ENCODE measurements at regions not wholly inside any gene's neighbourhood (a gene's known extent, or its start where the extent isn't known, plus 50 kb on each side); places are given as distances from the start of the nearest gene placed in this dataset.
A peak's percentile ranks its signal among the peaks of the same experiment; 100 is the strongest.

- H3K36me3 ChIP-seq (ENCODE audit: control insufficient read depth, insufficient read depth, low read length), result no peaks in the 10 kb centered on the region
- no peak for FAIRE-seq
- H3K4me3 ChIP-seq, result no peak overlapping the region
- peak overlapping the region in 1 of 2 experiments; percentile 24; a peak in 2 of 4 replicates for H3K9ac ChIP-seq (ENCODE audit: insufficient read depth in 1 of 2, low read depth in 2 of 2, low read length in 2 of 2)
- H3K9me3 ChIP-seq (replicated peaks; ENCODE audit: control insufficient read depth, insufficient read depth, low read depth, low read length), result no peaks in the 10 kb centered on the region
- H3K4me1 ChIP-seq (replicated peaks in 1 of 2; ENCODE audit: control insufficient read depth in 2 of 2, insufficient read depth in 2 of 2, low read length in 2 of 2), result peaks cover 22 to 38% of the 10 kb centered on the region in 2 experiments
- POLR2A ChIA-PET, result interaction anchor here (1.1 to 1.3 kb wide), 2 partner anchors 12 to 16 kb away, joined by 4 read pairs; no protein-coding TSS in a partner anchor
- no peaks in the 10 kb centered on the region for H4K20me1 ChIP-seq (replicated peaks; ENCODE audit: control insufficient read depth, insufficient read depth, low read length)
- 31% methylated on average over 10 of the region's 10 CpGs for WGBS (ENCODE audit: insufficient coverage, low coverage, missing lambda C conversion rate)
- H3K4me2 ChIP-seq (ENCODE audit: insufficient read depth, low read length), result no peak overlapping the region
- ATAC-seq, result peak; percentile 14
- intact Hi-C loops (cut with micrococcal nuclease), result no loop called here
- peak overlapping the region; percentile 90 for H2AFZ ChIP-seq (ENCODE audit: low read depth, low read length)
- H3K9me1 ChIP-seq (ENCODE audit: control insufficient read depth, insufficient read depth, low read length), result no peaks in the 10 kb centered on the region
- H3K27ac ChIP-seq (ENCODE audit: extremely low read depth, low read depth, low read length), result peak overlapping the region; percentile 53
- no peaks in the 10 kb centered on the region for H3K79me2 ChIP-seq (ENCODE audit: control insufficient read depth, insufficient read depth, low read length)
- in situ Hi-C loops (cut with MboI), result no loop called here
- H3K27me3 ChIP-seq (ENCODE audit: control insufficient read depth in 2 of 2, insufficient read depth in 2 of 2, low read length in 2 of 2), result peaks cover 5 to 7% of the 10 kb centered on the region in 2 experiments; a peak in 4 of 5 replicates
- DNase-seq (ENCODE audit: extremely low read depth in 1 of 4, low spot score in 3 of 4), result peak in 1 of 4 experiments; percentile 26
- CTCF ChIA-PET (ENCODE audit: low intra/inter-chr PET ratio), result no interaction called here
- no TSS peak for BruUV-seq (replicated peaks)
- TF ChIP-seq ZNF134 (CRISPR knock-in tag; conservative IDR thresholded peaks at IDR 0.05) (no peak), TARDBP (IDR thresholded peaks at IDR 0.05) (no peak), ZNF3 (CRISPR knock-in tag; IDR thresholded peaks at IDR 0.05) (no peak), FOXA3 (CRISPR knock-in tag; conservative IDR thresholded peaks at IDR 0.05 in 1 of 2, IDR thresholded peaks at IDR 0.05 in 1 of 2) (no peak), ZNF274 (IDR thresholded peaks at IDR 0.05; ENCODE audit: borderline replicate concordance, low read depth, low read length) (no peak), ZNF23 (CRISPR knock-in tag; IDR thresholded peaks at IDR 0.05) (no peak), SIN3A (IDR thresholded peaks at IDR 0.05; ENCODE audit: borderline replicate concordance in 2 of 2, control insufficient read depth in 1 of 2, low read depth in 2 of 2, low read length in 2 of 2) (no peak), BRD4 (IDR thresholded peaks at IDR 0.05) (no peak), FOXJ3 (CRISPR knock-in tag; IDR thresholded peaks at IDR 0.05) (no peak), ZNF24 (IDR thresholded peaks at IDR 0.05) (no peak), ZKSCAN3 (CRISPR knock-in tag; IDR thresholded peaks at IDR 0.05) (no peak), POLR2B (IDR thresholded peaks at IDR 0.05; ENCODE audit: low read depth, partially characterized antibody) (no peak), CBFA2T3 (IDR thresholded peaks at IDR 0.05) (no peak), TGIF2 (CRISPR knock-in tag; IDR thresholded peaks at IDR 0.05) (no peak), MAFK (IDR thresholded peaks at IDR 0.05; ENCODE audit: low read length) (no peak), NR1H2 (CRISPR knock-in tag; IDR thresholded peaks at IDR 0.05) (no peak), RB1 (IDR thresholded peaks at IDR 0.05; ENCODE audit: low read depth) (no peak), DMBX1 (CRISPR knock-in tag; IDR thresholded peaks at IDR 0.05; ENCODE audit: borderline replicate concordance) (peak; percentile 47)
- TF ChIP-seq, protein P1, sequence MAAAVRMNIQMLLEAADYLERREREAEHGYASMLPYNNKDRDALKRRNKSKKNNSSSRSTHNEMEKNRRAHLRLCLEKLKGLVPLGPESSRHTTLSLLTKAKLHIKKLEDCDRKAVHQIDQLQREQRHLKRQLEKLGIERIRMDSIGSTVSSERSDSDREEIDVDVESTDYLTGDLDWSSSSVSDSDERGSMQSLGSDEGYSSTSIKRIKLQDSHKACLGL (CRISPR knock-in tag; IDR thresholded peaks at IDR 0.05; ENCODE audit: borderline replicate concordance, poor library complexity, severe bottlenecking), result no peak
- TF ChIP-seq, protein P2, sequence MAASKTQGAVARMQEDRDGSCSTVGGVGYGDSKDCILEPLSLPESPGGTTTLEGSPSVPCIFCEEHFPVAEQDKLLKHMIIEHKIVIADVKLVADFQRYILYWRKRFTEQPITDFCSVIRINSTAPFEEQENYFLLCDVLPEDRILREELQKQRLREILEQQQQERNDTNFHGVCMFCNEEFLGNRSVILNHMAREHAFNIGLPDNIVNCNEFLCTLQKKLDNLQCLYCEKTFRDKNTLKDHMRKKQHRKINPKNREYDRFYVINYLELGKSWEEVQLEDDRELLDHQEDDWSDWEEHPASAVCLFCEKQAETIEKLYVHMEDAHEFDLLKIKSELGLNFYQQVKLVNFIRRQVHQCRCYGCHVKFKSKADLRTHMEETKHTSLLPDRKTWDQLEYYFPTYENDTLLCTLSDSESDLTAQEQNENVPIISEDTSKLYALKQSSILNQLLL (CRISPR knock-in tag; IDR thresholded peaks at IDR 0.05; ENCODE audit: borderline replicate concordance), result no peak
- TF ChIP-seq, protein P3, sequence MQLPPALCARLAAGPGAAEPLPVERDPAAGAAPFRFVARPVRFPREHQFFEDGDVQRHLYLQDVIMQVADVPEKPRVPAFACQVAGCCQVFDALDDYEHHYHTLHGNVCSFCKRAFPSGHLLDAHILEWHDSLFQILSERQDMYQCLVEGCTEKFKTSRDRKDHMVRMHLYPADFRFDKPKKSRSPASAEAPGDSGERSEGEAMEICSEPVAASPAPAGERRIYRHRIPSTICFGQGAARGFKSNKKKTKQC (CRISPR knock-in tag; IDR thresholded peaks at IDR 0.05), result no peak
Observed at GRCh38 chr1:234771642-234772344, 161.8 kb upstream of the IRF2BP2 start.

Data from K562 (cell line).